Activated naive CD4-positive, alpha-beta T cell treated with anti-CD3 and anti-CD28 coated beads, Interleukin-2, amount 50 U/mL, for 24 hours (primary cell): ENCODE measurements at regions not wholly inside any gene's neighbourhood (a gene's known extent, or its start where the extent isn't known, plus 50 kb on each side); places are given as distances from the start of the nearest gene placed in this dataset.

Experiments
- H3K27ac Mint-ChIP-seq: one replicate; pipeline ENCODE4 v1.8.0; 2021; ENCODE audit warnings: mild to moderate bottlenecking, mixed read lengths
- H3K27me3 Mint-ChIP-seq: one replicate; pipeline ENCODE4 v1.8.0; 2021; ENCODE audit warnings: mixed read lengths
- H3K36me3 Mint-ChIP-seq: one replicate; pipeline ENCODE4 v1.8.0; 2021; ENCODE audit warnings: mixed read lengths
- H3K4me1 Mint-ChIP-seq: one replicate; pipeline ENCODE4 v1.8.0; 2021; ENCODE audit warnings: mixed read lengths
- H3K4me3 Mint-ChIP-seq: one replicate; pipeline ENCODE4 v1.8.0; 2021; ENCODE audit warnings: mild to moderate bottlenecking, mixed read lengths
- H3K9me3 Mint-ChIP-seq: one replicate; pipeline ENCODE4 v1.8.0; 2021; ENCODE audit warnings: mixed read lengths

DNA sequence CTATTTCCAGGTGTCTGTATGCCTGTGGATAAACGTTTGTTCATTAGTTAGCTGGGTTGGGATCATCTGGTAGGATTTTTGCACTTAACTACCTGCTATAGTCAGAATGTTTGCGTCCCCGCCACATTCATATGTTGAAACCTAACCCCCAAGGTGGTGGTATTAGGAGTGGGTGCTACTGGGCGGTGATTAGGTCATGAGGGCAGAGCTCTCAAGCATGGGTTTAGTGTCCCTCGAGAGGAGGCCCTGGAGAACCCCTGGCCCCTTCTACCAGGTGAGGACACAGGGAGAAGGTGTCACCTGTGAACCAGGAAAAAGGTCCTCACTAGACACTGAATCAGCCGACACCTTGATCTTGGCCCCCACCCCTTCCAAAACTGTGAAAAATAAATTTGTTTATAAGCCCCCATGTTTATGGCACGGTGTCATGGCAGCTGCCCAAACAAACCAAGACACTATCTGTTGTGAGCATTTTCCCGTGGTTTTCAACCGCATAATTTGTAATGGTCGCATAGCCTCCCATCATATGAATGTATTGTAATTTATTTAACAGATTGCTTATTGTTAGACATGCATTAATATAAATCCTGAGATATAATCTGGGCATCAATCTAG, 92.7 kb upstream of the TRIM2 start:
- H3K27ac Mint-ChIP-seq: no peak overlapping the region
- H3K27me3 Mint-ChIP-seq: no peaks in the 10 kb centered on the region
- H3K36me3 Mint-ChIP-seq: no peaks in the 10 kb centered on the region
- H3K4me1 Mint-ChIP-seq: peaks cover 11% of the 10 kb centered on the region
- H3K9me3 Mint-ChIP-seq: no peaks in the 10 kb centered on the region
- no peak overlapping the region for H3K4me3 Mint-ChIP-seq

DNA sequence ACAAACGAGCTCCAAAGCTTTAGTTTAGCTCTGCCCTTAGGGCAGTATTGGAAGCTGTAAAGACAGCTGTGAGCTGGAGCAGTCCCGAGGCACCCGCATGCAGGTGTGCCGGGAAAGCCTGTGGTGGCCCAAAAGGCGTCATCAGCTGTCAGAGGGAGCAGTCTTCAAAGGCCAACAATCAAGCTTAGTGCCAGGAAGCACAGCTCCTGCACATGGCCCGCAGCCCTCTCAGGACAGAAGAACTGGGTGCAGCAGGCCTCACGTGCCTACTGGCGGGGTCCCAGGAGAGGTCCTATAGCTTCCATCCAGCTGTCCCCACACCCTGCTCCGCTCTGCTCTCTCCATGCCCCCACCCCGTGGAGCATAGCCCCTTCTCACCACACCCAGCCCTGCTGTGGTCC, 92.2 kb upstream of the TRIM2 start:
- Mint-ChIP-seq H3K9me3 (no peaks in the 10 kb centered on the region), H3K27ac (no peak overlapping the region), H3K4me3 (no peak overlapping the region), H3K36me3 (no peaks in the 10 kb centered on the region), H3K4me1 (peaks cover 11% of the 10 kb centered on the region), H3K27me3 (no peaks in the 10 kb centered on the region)

DNA sequence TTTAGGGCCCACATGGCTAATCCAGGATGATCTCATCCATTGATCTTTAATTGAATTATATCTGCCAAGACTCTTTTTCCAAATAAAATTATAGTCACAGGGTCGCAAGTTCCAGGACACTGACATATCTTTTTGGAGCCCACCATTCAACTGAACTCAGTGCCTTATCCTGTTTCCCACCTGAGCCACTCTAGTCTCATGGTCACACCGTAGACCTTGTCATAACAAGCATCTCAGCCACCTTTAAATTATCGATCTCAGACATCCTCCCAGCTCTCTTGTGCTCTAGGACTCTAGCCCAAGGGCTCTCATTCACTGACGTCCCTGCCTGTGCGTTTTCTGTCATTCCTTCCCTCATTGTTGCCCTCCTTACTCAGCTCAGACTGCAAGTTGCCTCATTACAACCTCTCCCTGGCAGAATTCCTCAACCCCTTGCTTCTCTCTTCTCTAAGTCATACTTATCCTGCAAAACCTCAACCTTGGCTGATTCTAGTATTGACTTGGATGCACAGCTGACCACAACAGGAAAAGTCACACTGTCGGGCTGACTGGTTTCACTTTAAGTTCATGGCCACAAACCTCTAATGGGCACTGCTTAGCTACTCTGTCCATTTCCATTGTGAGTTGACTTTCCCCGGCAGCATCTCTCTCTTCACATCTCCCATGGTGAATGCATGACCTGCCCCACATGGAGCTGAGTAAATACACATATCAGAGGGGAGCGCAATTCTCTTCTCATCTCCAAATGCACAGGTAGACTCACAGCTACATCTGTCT, 91.0 kb upstream of the TRIM2 start:
- Mint-ChIP-seq H3K36me3 (no peaks in the 10 kb centered on the region), H3K27me3 (no peaks in the 10 kb centered on the region), H3K4me1 (peaks cover 14% of the 10 kb centered on the region), H3K27ac (no peak overlapping the region), H3K9me3 (no peaks in the 10 kb centered on the region), H3K4me3 (no peak overlapping the region)

DNA sequence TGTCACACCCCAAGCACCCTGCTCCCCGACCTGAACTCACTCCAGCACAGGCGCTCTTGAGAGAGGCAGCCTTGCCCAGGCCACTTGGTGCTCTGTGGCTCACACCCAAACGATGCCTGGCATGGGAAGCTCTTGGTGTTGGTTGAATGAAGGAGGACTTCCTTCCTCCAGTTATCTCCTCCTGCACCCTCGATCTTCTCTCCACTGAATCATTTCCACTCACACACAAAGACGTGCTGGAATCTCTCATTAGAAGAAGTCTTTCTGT, 90.5 kb upstream of the TRIM2 start:
- Mint-ChIP-seq H3K9me3 (no peaks in the 10 kb centered on the region), H3K4me3 (no peak overlapping the region), H3K27me3 (no peaks in the 10 kb centered on the region), H3K36me3 (no peaks in the 10 kb centered on the region), H3K27ac (no peak overlapping the region), H3K4me1 (peaks cover 19% of the 10 kb centered on the region)

DNA sequence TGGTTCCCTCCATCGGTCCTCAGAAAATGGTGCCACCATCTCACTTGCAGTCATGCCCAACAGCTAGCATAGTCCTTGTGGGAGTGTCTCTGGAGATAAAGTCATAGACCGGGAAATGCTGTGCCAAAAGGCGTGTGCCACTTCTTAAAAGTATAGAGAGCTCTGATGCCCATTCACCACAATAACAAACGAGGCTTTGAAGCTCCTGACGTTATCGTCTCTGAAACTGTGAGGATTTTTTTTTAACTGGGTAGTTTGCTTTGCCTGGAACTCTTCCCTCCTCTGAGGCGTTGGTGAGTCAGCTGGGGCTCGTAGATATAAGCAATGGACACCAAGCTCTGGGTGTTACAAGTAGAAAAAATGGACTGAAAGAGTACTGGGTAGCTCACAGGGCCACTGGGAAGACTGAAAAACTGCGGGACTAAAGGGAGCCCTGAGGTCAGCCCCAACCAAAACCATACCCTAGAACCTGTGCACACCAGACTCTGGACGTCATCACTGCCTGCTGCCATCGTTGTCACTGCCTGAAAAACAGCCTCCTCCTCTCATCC, 89.4 kb upstream of the TRIM2 start:
- Mint-ChIP-seq H3K27ac (no peak overlapping the region), H3K27me3 (no peaks in the 10 kb centered on the region), H3K9me3 (no peaks in the 10 kb centered on the region), H3K4me1 (peaks cover 18% of the 10 kb centered on the region), H3K36me3 (no peaks in the 10 kb centered on the region), H3K4me3 (no peak overlapping the region)

DNA sequence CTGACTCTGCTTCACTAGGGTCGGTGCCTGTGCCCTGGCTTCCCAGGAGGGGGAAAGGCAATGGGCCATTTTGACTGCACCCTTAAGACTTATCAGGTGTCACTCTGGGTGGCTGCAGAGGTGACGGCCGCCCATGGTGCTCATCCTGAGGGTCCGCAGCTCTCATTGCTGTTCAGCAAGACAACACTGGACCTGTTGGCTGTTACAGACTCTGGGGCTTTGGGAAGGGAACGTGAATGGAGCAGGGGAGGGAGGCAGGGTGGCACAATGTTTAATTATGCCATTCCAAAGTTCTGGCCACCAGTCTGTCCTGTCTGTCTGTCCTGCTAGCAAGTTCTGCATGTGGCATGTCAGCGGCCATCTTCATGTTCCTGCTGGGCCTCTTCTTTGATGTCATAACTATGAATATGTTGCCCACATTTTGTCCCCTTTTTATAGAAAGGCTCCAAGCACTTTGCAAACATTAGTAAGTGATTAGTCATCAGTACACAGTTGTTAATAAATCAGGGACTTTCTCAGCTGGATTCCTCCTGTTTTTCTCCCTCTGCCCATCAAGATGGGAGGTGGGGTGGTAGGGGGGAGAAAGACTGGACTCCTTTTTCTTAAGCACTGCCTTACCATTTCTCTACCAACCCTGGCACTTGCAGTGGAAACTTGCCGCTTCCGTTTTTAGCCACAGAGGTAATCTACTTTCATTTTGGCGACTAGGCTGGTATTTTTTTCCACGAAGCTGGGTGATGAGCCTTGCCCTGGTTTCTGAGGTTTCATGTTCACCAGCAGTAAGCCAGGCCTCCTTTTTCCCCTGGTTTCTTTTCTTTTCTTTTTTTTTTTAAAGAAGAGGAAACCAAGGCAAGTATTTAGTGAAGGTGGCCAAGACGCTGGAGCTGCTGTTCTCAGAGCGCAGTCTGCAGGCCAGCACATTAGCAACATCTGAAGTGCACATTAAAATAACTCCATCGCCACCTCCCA, 88.6 kb upstream of the TRIM2 start:
- no peaks in the 10 kb centered on the region for H3K36me3 Mint-ChIP-seq
- no peaks in the 10 kb centered on the region for H3K27me3 Mint-ChIP-seq
- H3K4me1 Mint-ChIP-seq: peaks cover 15% of the 10 kb centered on the region
- no peak overlapping the region for H3K27ac Mint-ChIP-seq
- no peaks in the 10 kb centered on the region for H3K9me3 Mint-ChIP-seq
- H3K4me3 Mint-ChIP-seq: no peak overlapping the region

DNA sequence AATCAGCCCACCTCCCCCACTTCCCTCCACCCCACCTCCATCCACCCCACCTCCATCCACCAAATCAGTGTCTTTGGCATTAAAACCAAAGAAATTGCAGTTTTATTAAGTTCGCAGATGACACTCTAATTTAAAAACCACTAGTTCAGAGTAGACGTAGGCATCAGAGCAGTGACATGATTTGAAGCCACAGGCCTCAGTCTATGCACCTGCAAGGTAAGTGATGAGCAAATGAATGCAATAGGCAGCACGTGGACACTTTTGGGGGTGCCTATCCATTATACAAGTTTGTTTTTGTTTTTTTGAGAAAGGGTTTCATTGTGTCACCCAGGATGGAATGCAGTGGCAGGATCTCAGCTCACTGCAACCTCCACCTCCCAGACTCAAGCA, 88.0 kb upstream of the TRIM2 start:
- H3K4me1 Mint-ChIP-seq: peaks cover 10% of the 10 kb centered on the region
- H3K27me3 Mint-ChIP-seq: no peaks in the 10 kb centered on the region
- no peak overlapping the region for H3K4me3 Mint-ChIP-seq
- H3K36me3 Mint-ChIP-seq: no peaks in the 10 kb centered on the region
- no peaks in the 10 kb centered on the region for H3K9me3 Mint-ChIP-seq
- peak overlapping the region; percentile 69 for H3K27ac Mint-ChIP-seq

DNA sequence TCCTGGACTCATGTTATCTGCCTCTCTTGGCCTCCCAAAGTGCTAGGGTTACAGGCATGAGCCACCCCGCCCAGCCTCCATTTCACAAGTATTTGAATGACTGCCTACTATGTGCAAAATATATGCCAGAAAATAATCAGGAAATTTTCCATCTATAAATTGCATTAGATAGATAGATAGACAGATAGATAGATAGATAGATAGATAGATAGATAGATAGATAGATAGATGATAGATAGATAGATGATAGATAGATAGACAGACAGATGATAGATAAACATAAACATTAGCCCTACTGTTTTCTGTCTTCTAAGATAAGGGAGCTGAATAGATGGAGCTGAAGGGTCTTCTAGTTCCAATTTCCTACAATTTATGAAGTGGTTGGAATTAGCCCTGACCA, 87.4 kb upstream of the TRIM2 start:
- Mint-ChIP-seq H3K27ac (peak overlapping the region; percentile 69), H3K4me3 (no peak overlapping the region), H3K36me3 (no peaks in the 10 kb centered on the region), H3K4me1 (peaks cover 10% of the 10 kb centered on the region), H3K27me3 (no peaks in the 10 kb centered on the region), H3K9me3 (no peaks in the 10 kb centered on the region)

DNA sequence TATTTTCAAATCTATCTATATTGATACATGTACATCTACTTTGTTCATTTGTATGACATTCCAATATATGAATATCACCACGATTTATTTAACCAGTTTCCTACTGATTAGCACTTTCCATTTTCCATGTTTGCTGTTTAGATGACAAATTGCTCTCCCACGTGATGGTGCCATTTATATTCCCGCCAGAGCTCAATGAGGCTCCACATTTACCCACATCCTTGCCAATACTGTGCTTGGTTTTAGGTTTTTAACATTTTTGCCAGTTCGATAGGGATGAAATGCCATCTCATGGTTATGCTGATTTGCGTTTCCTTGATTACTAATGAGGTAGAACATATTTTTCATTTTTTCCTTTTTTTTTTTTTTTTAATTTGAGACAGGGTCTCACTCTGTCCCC, 86.7 kb upstream of the TRIM2 start:
- Mint-ChIP-seq H3K4me3 (no peak overlapping the region), H3K36me3 (no peaks in the 10 kb centered on the region), H3K27ac (no peak overlapping the region), H3K4me1 (peaks cover 10% of the 10 kb centered on the region), H3K27me3 (no peaks in the 10 kb centered on the region), H3K9me3 (no peaks in the 10 kb centered on the region)

DNA sequence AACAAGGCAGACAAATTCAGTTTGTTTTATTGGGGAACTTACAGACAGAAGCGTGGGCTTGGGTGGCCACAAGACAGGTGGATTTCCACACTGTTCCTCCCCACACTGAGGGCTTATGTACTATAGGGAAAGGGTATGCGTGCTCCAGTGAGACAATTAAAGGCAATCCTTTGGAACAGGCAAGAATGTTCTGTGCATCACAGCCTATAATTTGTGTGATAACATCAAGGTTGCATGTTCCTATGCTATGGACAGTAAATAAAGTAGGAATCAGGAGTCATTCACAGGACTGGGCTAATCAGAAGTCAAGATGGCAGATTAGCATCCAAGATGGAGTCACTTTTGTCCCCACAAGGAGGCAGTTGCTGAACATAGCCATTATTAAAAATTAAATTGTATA, 84.6 kb upstream of the TRIM2 start:
- H3K27ac Mint-ChIP-seq: no peak overlapping the region
- no peaks in the 10 kb centered on the region for H3K27me3 Mint-ChIP-seq

DNA sequence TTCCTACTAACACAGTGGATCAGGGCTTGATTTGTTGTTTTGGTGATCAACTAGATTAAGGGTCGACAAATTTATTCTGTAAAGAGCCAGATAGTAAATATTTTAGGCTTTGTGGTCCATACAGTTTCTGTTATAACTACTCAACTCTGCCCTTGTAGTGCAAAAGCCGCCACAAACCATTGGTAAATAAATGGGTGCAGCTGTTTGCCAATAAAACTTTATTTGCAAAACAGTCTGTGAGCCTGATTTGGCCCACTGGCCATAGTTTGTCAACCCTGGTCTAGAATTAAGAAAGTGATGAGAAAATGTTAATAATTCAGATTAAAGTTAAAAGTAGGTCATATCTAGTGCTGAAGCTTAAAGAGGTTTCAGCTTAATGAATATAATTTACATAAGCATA, 84.0 kb upstream of the TRIM2 start:
- H3K27me3 Mint-ChIP-seq: no peaks in the 10 kb centered on the region
- H3K27ac Mint-ChIP-seq: peak overlapping the region; percentile 14
- peaks cover 13% of the 10 kb centered on the region for H3K4me1 Mint-ChIP-seq

More for the DNA sequence above, 84.6 kb upstream of the TRIM2 start:
- Mint-ChIP-seq H3K9me3 (no peaks in the 10 kb centered on the region), H3K4me1 (peaks cover 13% of the 10 kb centered on the region), H3K4me3 (no peak overlapping the region), H3K36me3 (no peaks in the 10 kb centered on the region)

DNA sequence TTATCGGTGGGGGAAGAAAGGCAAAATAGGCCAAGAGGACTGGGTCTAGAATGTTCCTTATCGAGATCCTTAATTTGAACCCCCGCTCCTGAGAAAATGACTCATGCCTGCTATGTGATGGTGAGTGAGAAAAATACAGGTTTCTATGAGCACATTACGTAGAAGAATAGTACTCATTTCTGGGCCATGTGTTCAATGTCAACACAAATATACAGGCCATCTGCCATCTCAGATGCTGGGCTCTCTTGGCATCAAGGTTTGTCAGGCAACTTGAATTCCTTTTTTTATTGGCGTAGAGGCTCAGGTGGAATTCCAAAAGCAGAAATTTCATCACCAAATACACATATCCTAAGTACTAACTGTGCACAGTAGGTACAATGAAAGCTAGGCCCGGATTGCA, 81.4 kb upstream of the TRIM2 start:
- no peak overlapping the region for H3K4me3 Mint-ChIP-seq
- H3K27me3 Mint-ChIP-seq: no peaks in the 10 kb centered on the region

More for the DNA sequence above, 84.0 kb upstream of the TRIM2 start:
- Mint-ChIP-seq H3K36me3 (no peaks in the 10 kb centered on the region), H3K9me3 (no peaks in the 10 kb centered on the region), H3K4me3 (no peak overlapping the region)

DNA sequence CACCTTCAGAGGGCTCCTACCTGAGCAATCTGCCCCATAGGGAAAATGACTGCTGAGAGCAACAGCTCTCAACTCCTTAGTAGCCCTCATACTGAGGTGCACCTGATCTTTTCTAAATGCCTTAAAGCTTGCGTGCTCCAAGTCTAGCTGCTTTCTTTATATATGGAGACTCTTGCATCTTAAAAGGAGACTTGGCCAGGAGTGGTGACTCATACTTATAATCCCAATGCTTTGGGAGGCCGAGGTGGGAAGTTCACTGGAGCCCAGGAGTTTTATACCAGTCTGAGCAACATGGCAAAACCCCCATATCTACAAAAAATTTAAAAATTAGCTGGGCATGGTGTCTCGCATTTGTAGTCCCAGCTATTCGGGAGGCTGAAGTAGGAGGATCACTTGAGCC, 78.1 kb upstream of the TRIM2 start:
- H3K27me3 Mint-ChIP-seq: no peaks in the 10 kb centered on the region
- no peaks in the 10 kb centered on the region for H3K36me3 Mint-ChIP-seq
- H3K4me3 Mint-ChIP-seq: no peak overlapping the region
- H3K27ac Mint-ChIP-seq: no peak overlapping the region
- H3K9me3 Mint-ChIP-seq: no peaks in the 10 kb centered on the region
- H3K4me1 Mint-ChIP-seq: peaks cover 10% of the 10 kb centered on the region

More for the DNA sequence above, 81.4 kb upstream of the TRIM2 start:
- H3K4me1 Mint-ChIP-seq: peaks cover 18% of the 10 kb centered on the region
- H3K27ac Mint-ChIP-seq: no peak overlapping the region
- no peaks in the 10 kb centered on the region for H3K9me3 Mint-ChIP-seq
- no peaks in the 10 kb centered on the region for H3K36me3 Mint-ChIP-seq

DNA sequence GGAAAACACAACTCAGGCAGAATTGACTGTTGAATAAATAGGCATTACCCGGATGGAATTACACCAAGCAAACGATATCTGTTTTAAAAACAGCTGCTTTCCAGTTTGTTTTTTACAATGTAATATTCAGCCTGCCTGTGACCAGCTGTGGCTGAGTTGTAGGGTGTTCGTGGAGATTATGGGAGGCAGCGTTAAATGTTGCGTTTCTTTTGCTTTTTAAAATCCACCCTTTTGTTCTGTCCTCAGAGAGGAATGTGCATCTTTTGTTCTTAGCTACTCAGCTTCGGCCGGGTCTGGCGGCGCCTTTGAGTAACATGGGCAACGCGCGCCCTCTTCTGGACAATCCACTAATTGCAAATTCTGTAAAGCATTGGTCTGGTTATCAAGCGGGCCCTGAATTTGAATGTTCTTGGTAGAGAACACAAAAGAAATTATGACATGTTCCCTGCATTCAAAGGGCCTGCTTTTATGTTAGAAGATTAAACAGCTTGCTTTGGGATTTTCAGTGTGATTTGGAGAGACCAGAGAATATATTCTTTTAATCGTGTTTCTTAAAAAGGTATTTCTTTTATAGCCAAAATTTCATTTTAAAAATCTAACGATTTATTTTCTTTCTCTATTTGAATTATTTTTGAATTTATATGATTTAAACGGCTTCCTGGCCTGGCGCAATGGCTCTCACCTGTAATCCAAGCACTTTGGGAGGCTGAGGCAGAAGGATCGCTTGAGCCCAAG, 76.3 kb upstream of the TRIM2 start:
- Mint-ChIP-seq H3K27me3 (no peaks in the 10 kb centered on the region), H3K36me3 (no peaks in the 10 kb centered on the region), H3K27ac (no peak overlapping the region), H3K4me3 (no peak overlapping the region), H3K4me1 (peaks cover 10% of the 10 kb centered on the region), H3K9me3 (no peaks in the 10 kb centered on the region)

DNA sequence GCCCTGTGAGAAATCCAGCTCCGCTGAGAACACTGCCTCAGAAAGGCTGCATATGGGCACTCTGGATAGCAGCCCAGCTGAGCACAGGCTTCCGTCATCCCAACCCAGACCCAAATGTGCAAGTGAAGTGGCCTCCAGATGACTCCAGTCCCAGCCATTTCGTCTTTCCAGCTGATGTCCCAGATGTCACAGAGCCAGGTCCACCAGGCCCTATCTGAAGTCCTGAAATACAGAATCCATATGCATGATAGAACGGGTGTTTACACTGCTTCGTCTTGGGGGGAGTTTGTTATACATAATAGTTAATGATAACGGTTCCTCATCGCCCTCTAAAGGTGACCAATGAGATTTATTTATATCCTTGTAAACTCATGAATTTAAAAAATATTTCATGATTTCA, 72.6 kb upstream of the TRIM2 start:
- Mint-ChIP-seq H3K4me1 (peaks cover 17% of the 10 kb centered on the region), H3K4me3 (no peak overlapping the region), H3K27ac (no peak overlapping the region), H3K36me3 (no peaks in the 10 kb centered on the region), H3K9me3 (no peaks in the 10 kb centered on the region), H3K27me3 (no peaks in the 10 kb centered on the region)
